ENCODE measurements at regions not wholly inside any gene's neighbourhood (a gene's known extent, or its start where the extent isn't known, plus 50 kb on each side); places are given as distances from the start of the nearest gene placed in this dataset.

DNA sequence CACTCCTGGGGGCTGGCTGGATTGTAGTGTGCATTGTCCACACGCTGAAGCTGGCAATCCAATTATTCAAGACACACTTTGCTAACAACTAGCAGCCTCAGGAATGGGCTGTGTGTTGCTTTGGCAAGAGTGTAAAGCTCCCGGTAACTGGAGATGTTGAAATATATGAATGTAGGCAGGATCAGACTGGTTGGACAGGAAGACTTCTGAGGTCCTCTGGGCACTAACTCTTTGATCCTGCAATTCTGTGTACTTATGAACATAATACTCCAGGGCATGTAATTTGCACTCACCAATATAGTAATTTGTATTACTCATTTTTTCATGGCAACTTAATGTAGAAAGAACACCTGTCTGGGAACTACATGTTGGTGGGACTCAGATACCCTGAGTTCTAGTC is 106.7 kb upstream of the SLC28A3 start:
- TF ChIP-seq ZNF274 (IDR thresholded peaks at IDR 0.05; ENCODE audit: low read depth, low read length): no peak
- TF ChIP-seq SUZ12 (IDR thresholded peaks at IDR 0.05; ENCODE audit: extremely low read depth, insufficient read depth, insufficient read length): no peak
- no peak for TF ChIP-seq YY1 (IDR thresholded peaks at IDR 0.05; ENCODE audit: insufficient read depth, insufficient read length)
- no peak overlapping the region for H3K9ac ChIP-seq (ENCODE audit: insufficient read length, low read depth)
- H3K4me3 ChIP-seq (ENCODE audit: insufficient read length, low read depth): no peak overlapping the region
- H3K4me1 ChIP-seq (ENCODE audit: insufficient read depth, insufficient read length): no peaks in the 10 kb centered on the region
- DNase-seq (ENCODE audit: low read depth, low spot score): no peak
- no peaks in the 10 kb centered on the region for H3K36me3 ChIP-seq (ENCODE audit: insufficient read depth, insufficient read length, low read length)
- H3K27me3 ChIP-seq (ENCODE audit: insufficient read depth, insufficient read length): no peaks in the 10 kb centered on the region
- H3K9me3 ChIP-seq (ENCODE audit: insufficient read depth, low read length): no peaks in the 10 kb centered on the region

DNA sequence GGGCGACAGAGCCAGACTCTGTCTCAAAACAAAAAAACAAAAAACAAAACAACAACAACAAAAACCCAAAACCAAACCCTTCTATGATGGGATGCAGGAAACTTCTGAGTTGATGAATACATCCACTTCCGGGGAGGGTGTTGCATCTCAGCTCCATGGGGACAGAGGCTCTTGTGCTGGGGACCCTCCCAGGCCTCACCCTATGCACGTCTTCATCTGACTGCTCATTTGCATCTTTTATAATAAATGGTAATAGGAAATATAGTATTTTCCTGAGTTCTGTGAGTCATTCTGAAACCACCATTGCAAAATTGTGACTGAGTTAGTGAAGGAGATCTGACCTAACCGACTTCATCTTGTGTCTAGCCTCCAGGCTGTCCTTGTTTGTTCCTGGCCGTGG is 109.5 kb upstream of the SLC28A3 start:
- Histone ChIP-seq H3K27me3 (ENCODE audit: insufficient read depth, insufficient read length) (no peaks in the 10 kb centered on the region), H3K4me3 (ENCODE audit: insufficient read length, low read depth) (no peak overlapping the region), H3K9me3 (ENCODE audit: insufficient read depth, low read length) (no peaks in the 10 kb centered on the region), H3K4me1 (ENCODE audit: insufficient read depth, insufficient read length) (no peaks in the 10 kb centered on the region), H3K9ac (ENCODE audit: insufficient read length, low read depth) (no peak overlapping the region), H3K36me3 (ENCODE audit: insufficient read depth, insufficient read length, low read length) (no peaks in the 10 kb centered on the region)
- no peak for DNase-seq (ENCODE audit: low read depth, low spot score)
- TF ChIP-seq SUZ12 (IDR thresholded peaks at IDR 0.05; ENCODE audit: extremely low read depth, insufficient read depth, insufficient read length) (no peak), YY1 (IDR thresholded peaks at IDR 0.05; ENCODE audit: insufficient read depth, insufficient read length) (no peak), ZNF274 (IDR thresholded peaks at IDR 0.05; ENCODE audit: low read depth, low read length) (no peak)

GRCh38 chr9:84456527-84456926 is 116.0 kb upstream of the SLC28A3 start:
- Histone ChIP-seq H3K36me3 (ENCODE audit: insufficient read depth, insufficient read length, low read length) (no peaks in the 10 kb centered on the region), H3K9me3 (ENCODE audit: insufficient read depth, low read length) (no peaks in the 10 kb centered on the region), H3K4me3 (ENCODE audit: insufficient read length, low read depth) (no peak overlapping the region), H3K9ac (ENCODE audit: insufficient read length, low read depth) (no peak overlapping the region), H3K27me3 (ENCODE audit: insufficient read depth, insufficient read length) (no peaks in the 10 kb centered on the region), H3K4me1 (ENCODE audit: insufficient read depth, insufficient read length) (no peaks in the 10 kb centered on the region)
- no peak for DNase-seq (ENCODE audit: low read depth, low spot score)
- no peak for TF ChIP-seq ZNF274 (IDR thresholded peaks at IDR 0.05; ENCODE audit: low read depth, low read length)
- no peak for TF ChIP-seq YY1 (IDR thresholded peaks at IDR 0.05; ENCODE audit: insufficient read depth, insufficient read length)
- no peak for TF ChIP-seq SUZ12 (IDR thresholded peaks at IDR 0.05; ENCODE audit: extremely low read depth, insufficient read depth, insufficient read length)

DNA sequence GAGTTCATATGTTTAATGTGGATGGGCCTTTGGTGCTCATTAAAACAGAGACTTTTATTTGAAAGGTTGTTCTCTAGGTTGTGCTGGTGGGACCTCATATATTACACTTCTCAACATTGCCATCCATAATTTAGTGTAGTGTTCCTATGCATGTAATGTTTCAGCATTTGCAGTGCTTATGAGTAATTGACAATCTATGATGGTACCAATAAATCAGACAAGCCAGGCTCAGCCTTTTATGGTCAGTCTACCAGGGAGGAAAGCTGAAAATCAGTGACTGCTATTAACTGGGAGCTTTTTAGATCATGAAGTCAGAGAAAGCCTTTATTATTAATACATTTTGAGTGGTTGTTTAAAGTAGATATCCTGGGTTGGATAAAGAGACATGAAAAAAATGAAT is 120.1 kb upstream of the SLC28A3 start:
- Histone ChIP-seq H3K36me3 (ENCODE audit: insufficient read depth, insufficient read length, low read length) (no peaks in the 10 kb centered on the region), H3K9me3 (ENCODE audit: insufficient read depth, low read length) (no peaks in the 10 kb centered on the region), H3K4me3 (ENCODE audit: insufficient read length, low read depth) (no peak overlapping the region), H3K4me1 (ENCODE audit: insufficient read depth, insufficient read length) (no peaks in the 10 kb centered on the region), H3K9ac (ENCODE audit: insufficient read length, low read depth) (no peak overlapping the region), H3K27me3 (ENCODE audit: insufficient read depth, insufficient read length) (no peaks in the 10 kb centered on the region)
- TF ChIP-seq YY1 (IDR thresholded peaks at IDR 0.05; ENCODE audit: insufficient read depth, insufficient read length): no peak
- TF ChIP-seq ZNF274 (IDR thresholded peaks at IDR 0.05; ENCODE audit: low read depth, low read length): no peak
- TF ChIP-seq SUZ12 (IDR thresholded peaks at IDR 0.05; ENCODE audit: extremely low read depth, insufficient read depth, insufficient read length): no peak
- DNase-seq (ENCODE audit: low read depth, low spot score): no peak

DNA sequence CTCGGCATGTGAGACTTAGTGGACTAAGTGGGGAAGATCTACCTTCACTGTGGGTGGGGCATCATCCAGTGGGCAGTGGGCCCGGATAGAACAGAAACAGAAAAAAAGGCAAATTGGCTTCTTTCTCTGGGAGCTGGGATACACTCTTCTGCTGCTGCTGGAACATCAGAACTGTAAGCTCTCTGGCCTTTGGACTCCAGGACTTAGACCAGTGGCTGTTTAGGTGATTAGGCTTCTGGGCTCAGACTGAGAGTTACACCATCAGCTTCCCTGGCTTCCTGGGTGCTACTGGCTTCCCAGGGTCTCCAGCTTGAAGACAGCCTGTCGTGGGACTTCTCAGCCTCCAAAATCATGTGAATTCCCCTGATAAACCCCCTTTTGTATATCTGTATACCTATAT is 122.7 kb upstream of the SLC28A3 start:
- Histone ChIP-seq H3K4me3 (ENCODE audit: insufficient read length, low read depth) (no peak overlapping the region), H3K9me3 (ENCODE audit: insufficient read depth, low read length) (no peaks in the 10 kb centered on the region), H3K27me3 (ENCODE audit: insufficient read depth, insufficient read length) (no peaks in the 10 kb centered on the region), H3K4me1 (ENCODE audit: insufficient read depth, insufficient read length) (no peaks in the 10 kb centered on the region), H3K9ac (ENCODE audit: insufficient read length, low read depth) (no peak overlapping the region), H3K36me3 (ENCODE audit: insufficient read depth, insufficient read length, low read length) (no peaks in the 10 kb centered on the region)
- DNase-seq (ENCODE audit: low read depth, low spot score): no peak
- TF ChIP-seq YY1 (IDR thresholded peaks at IDR 0.05; ENCODE audit: insufficient read depth, insufficient read length) (no peak), ZNF274 (IDR thresholded peaks at IDR 0.05; ENCODE audit: low read depth, low read length) (no peak), SUZ12 (IDR thresholded peaks at IDR 0.05; ENCODE audit: extremely low read depth, insufficient read depth, insufficient read length) (no peak)

GRCh38 chr9:84466580-84467285 is 126.2 kb upstream of the SLC28A3 start:
- no peaks in the 10 kb centered on the region for H3K4me1 ChIP-seq (ENCODE audit: insufficient read depth, insufficient read length)
- no peak for DNase-seq (ENCODE audit: low read depth, low spot score)
- H3K9ac ChIP-seq (ENCODE audit: insufficient read length, low read depth): no peak overlapping the region
- no peaks in the 10 kb centered on the region for H3K27me3 ChIP-seq (ENCODE audit: insufficient read depth, insufficient read length)
- no peak overlapping the region for H3K4me3 ChIP-seq (ENCODE audit: insufficient read length, low read depth)
- no peaks in the 10 kb centered on the region for H3K36me3 ChIP-seq (ENCODE audit: insufficient read depth, insufficient read length, low read length)
- TF ChIP-seq SUZ12 (IDR thresholded peaks at IDR 0.05; ENCODE audit: extremely low read depth, insufficient read depth, insufficient read length) (no peak), ZNF274 (IDR thresholded peaks at IDR 0.05; ENCODE audit: low read depth, low read length) (no peak)
- no peaks in the 10 kb centered on the region for H3K9me3 ChIP-seq (ENCODE audit: insufficient read depth, low read length)

DNA sequence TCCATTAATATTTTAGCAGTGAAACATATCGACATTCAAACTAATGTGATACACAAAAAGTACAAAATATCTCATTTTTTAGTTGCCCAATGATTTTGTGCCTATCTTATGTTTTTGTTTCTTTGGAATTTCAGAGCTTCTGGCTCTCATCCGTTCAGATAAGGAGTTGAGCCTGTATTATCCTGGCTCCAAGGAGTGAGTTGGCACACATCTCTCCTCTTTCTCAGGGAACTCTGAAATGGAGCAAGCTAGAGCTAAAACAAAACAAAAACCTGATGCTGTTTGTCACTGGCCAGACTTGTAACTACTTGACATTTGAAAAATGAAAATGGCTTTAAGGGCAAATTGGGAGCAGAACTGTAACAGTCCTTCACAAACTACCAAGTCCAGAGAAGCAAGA is 131.3 kb upstream of the SLC28A3 start:
- H3K4me1 ChIP-seq (ENCODE audit: insufficient read depth, insufficient read length): no peaks in the 10 kb centered on the region
- no peaks in the 10 kb centered on the region for H3K27me3 ChIP-seq (ENCODE audit: insufficient read depth, insufficient read length)
- no peak overlapping the region for H3K9ac ChIP-seq (ENCODE audit: insufficient read length, low read depth)
- H3K4me3 ChIP-seq (ENCODE audit: insufficient read length, low read depth): no peak overlapping the region
- H3K36me3 ChIP-seq (ENCODE audit: insufficient read depth, insufficient read length, low read length): no peaks in the 10 kb centered on the region
- H3K9me3 ChIP-seq (ENCODE audit: insufficient read depth, low read length): peaks cover 10% of the 10 kb centered on the region; the same call in 1 of the 2 replicates
- no peak for DNase-seq (ENCODE audit: low read depth, low spot score)
- TF ChIP-seq YY1 (IDR thresholded peaks at IDR 0.05; ENCODE audit: insufficient read depth, insufficient read length): no peak
- TF ChIP-seq SUZ12 (IDR thresholded peaks at IDR 0.05; ENCODE audit: extremely low read depth, insufficient read depth, insufficient read length): no peak
- no peak for TF ChIP-seq ZNF274 (IDR thresholded peaks at IDR 0.05; ENCODE audit: low read depth, low read length)

Data from NT2/D1 (cell line).